SH-SY5Y (cell line): ENCODE measurements at regions not wholly inside any gene's neighbourhood (a gene's known extent, or its start where the extent isn't known, plus 50 kb on each side); places are given as distances from the start of the nearest gene placed in this dataset.

ENCODE experiments used
- GATA2 ChIP-seq: IDR thresholded peaks from 2 replicates; pipeline ENCODE4 v1.6.1; 2011; ENCODE audit warnings: mild to moderate bottlenecking, low read depth, low read length
- GATA3 ChIP-seq: IDR thresholded peaks from 2 replicates; pipeline ENCODE4 v1.6.1; 2011; ENCODE audit warnings: low read depth, mild to moderate bottlenecking, low read length, moderate library complexity

GRCh38 chr6:134772671-134773360 is 177.1 kb downstream of the ALDH8A1 start:
- TF ChIP-seq GATA2 (no peak), GATA3 (no peak)

- TF ChIP-seq GATA3 (no peak), GATA2 (no peak)
Observed at GRCh38 chr6:134768931-134769330, 181.0 kb downstream of the ALDH8A1 start.

- no peak for TF ChIP-seq GATA3
- no peak for TF ChIP-seq GATA2
Observed at GRCh38 chr6:134766497-134766896, 183.4 kb downstream of the ALDH8A1 start.

- no peak for TF ChIP-seq GATA2
- no peak for TF ChIP-seq GATA3
Observed at GRCh38 chr6:134764741-134765140, 185.2 kb downstream of the ALDH8A1 start.

GRCh38 chr6:134758621-134759020 is 191.3 kb downstream of the ALDH8A1 start:
- TF ChIP-seq GATA2: no peak
- TF ChIP-seq GATA3: no peak

- TF ChIP-seq GATA3 (no peak), GATA2 (no peak)
Observed at GRCh38 chr6:134757911-134758361, 192.0 kb downstream of the ALDH8A1 start.

- TF ChIP-seq GATA2 (no peak), GATA3 (no peak)
Observed at GRCh38 chr6:134756374-134757025, 193.4 kb downstream of the ALDH8A1 start.

- no peak for TF ChIP-seq GATA3
- TF ChIP-seq GATA2: no peak
Observed at GRCh38 chr6:134754013-134754690, 195.7 kb downstream of the ALDH8A1 start.

- TF ChIP-seq GATA2 (no peak), GATA3 (no peak)
Observed at GRCh38 chr6:134753001-134753400, 196.9 kb downstream of the ALDH8A1 start.

- no peak for TF ChIP-seq GATA3
- TF ChIP-seq GATA2: no peak
Observed at GRCh38 chr6:134752445-134752844, 197.5 kb downstream of the ALDH8A1 start.

GRCh38 chr6:134750669-134751068 is 199.2 kb downstream of the ALDH8A1 start:
- no peak for TF ChIP-seq GATA2
- no peak for TF ChIP-seq GATA3

GRCh38 chr6:134748484-134748883 is 201.4 kb downstream of the ALDH8A1 start:
- no peak for TF ChIP-seq GATA3
- TF ChIP-seq GATA2: no peak

- TF ChIP-seq GATA3: no peak
- no peak for TF ChIP-seq GATA2
Observed at GRCh38 chr6:134746140-134746539, 203.8 kb downstream of the ALDH8A1 start.

- TF ChIP-seq GATA3 (no peak), GATA2 (no peak)
Observed at GRCh38 chr6:134744301-134744700, 205.6 kb downstream of the ALDH8A1 start.

- TF ChIP-seq GATA3 (no peak), GATA2 (no peak)
Observed at GRCh38 chr6:134741200-134741536, 208.7 kb downstream of the ALDH8A1 start.
